ENCODE measurements at regions not wholly inside any gene's neighbourhood (a gene's known extent, or its start where the extent isn't known, plus 50 kb on each side); places are given as distances from the start of the nearest gene placed in this dataset.
"Not testable (repeated sequence)": the region's sequence is repeated elsewhere in the genome, so short reads cannot be mapped to it uniquely, and the experiment has no call there.

- DNase-seq (ENCODE audit: low read depth), result no peak
- no peak for TF ChIP-seq CTCF (conservative IDR thresholded peaks at IDR 0.05; ENCODE audit: low read length)
- no peak overlapping the region for H3K4me3 ChIP-seq (ENCODE audit: low read length)
Observed at GRCh38 chr5:159797261-159797970, 118.9 kb upstream of the ADRA1B start.

- no peak for TF ChIP-seq CTCF (conservative IDR thresholded peaks at IDR 0.05; ENCODE audit: low read length)
- DNase-seq (ENCODE audit: low read depth), result no peak
- no peak overlapping the region for H3K4me3 ChIP-seq (ENCODE audit: low read length)
Observed at GRCh38 chr5:159799701-159800100, 116.6 kb upstream of the ADRA1B start.

- no peak overlapping the region for H3K4me3 ChIP-seq (ENCODE audit: low read length)
- no peak for TF ChIP-seq CTCF (conservative IDR thresholded peaks at IDR 0.05; ENCODE audit: low read length)
- DNase-seq (ENCODE audit: low read depth), result peak; percentile 38
Observed at GRCh38 chr5:159800131-159800840, 116.0 kb upstream of the ADRA1B start.

- no peak overlapping the region for H3K4me3 ChIP-seq (ENCODE audit: low read length)
- DNase-seq (ENCODE audit: low read depth), result no peak
- no peak for TF ChIP-seq CTCF (conservative IDR thresholded peaks at IDR 0.05; ENCODE audit: low read length)
Observed at GRCh38 chr5:159801303-159801702, 115.0 kb upstream of the ADRA1B start.

GRCh38 chr5:159802661-159803060 lies 113.6 kb upstream of the ADRA1B start:
- no peak for TF ChIP-seq CTCF (conservative IDR thresholded peaks at IDR 0.05; ENCODE audit: low read length)
- no peak for DNase-seq (ENCODE audit: low read depth)
- H3K4me3 ChIP-seq (ENCODE audit: low read length), result no peak overlapping the region

- TF ChIP-seq CTCF (conservative IDR thresholded peaks at IDR 0.05; ENCODE audit: low read length), result no peak
- no peak for DNase-seq (ENCODE audit: low read depth)
- H3K4me3 ChIP-seq (ENCODE audit: low read length), result no peak overlapping the region
Observed at GRCh38 chr5:159804121-159804520, 112.2 kb upstream of the ADRA1B start.

- TF ChIP-seq CTCF (conservative IDR thresholded peaks at IDR 0.05; ENCODE audit: low read length), result no peak
- DNase-seq (ENCODE audit: low read depth), result peak; percentile 86
- H3K4me3 ChIP-seq (ENCODE audit: low read length), result no peak overlapping the region
Observed at GRCh38 chr5:159805021-159805420, 111.3 kb upstream of the ADRA1B start.

GRCh38 chr5:159807135-159807534 lies 109.1 kb upstream of the ADRA1B start:
- DNase-seq (ENCODE audit: low read depth); H3K4me3 ChIP-seq (ENCODE audit: low read length): not testable (repeated sequence)

Measured in AG10803 (cell line).